ENCODE measurements at regions not wholly inside any gene's neighbourhood (a gene's known extent, or its start where the extent isn't known, plus 50 kb on each side); places are given as distances from the start of the nearest gene placed in this dataset.
A peak's percentile ranks its signal among the peaks of the same experiment; 100 is the strongest.

GRCh38 chr5:122256388-122256787 is 55.6 kb upstream of the SNCAIP start:
- Mint-ChIP-seq H3K4me3 (no peak overlapping the region), H3K9me3 (peaks cover 57% of the 10 kb centered on the region), H3K27me3 (ENCODE audit: low read depth) (peaks cover 4% of the 10 kb centered on the region), H3K4me1 (no peaks in the 10 kb centered on the region), H3K27ac (no peak overlapping the region), H3K36me3 (ENCODE audit: low read depth) (peaks cover 16% of the 10 kb centered on the region)
- no peak for TF ChIP-seq CTCF (IDR thresholded peaks at IDR 0.05; ENCODE audit: unreplicated experiment in 3 of 3)

- no peaks in the 10 kb centered on the region for H3K4me1 Mint-ChIP-seq
- H3K4me3 Mint-ChIP-seq: no peak overlapping the region
- peaks cover 54% of the 10 kb centered on the region for H3K9me3 Mint-ChIP-seq
- peaks cover 16% of the 10 kb centered on the region for H3K36me3 Mint-ChIP-seq (ENCODE audit: low read depth)
- peaks cover 4% of the 10 kb centered on the region for H3K27me3 Mint-ChIP-seq (ENCODE audit: low read depth)
- no peak overlapping the region for H3K27ac Mint-ChIP-seq
- no peak for TF ChIP-seq CTCF (IDR thresholded peaks at IDR 0.05; ENCODE audit: unreplicated experiment in 3 of 3)
Measured at GRCh38 chr5:122257000-122257399, 55.0 kb upstream of the SNCAIP start.

DNA sequence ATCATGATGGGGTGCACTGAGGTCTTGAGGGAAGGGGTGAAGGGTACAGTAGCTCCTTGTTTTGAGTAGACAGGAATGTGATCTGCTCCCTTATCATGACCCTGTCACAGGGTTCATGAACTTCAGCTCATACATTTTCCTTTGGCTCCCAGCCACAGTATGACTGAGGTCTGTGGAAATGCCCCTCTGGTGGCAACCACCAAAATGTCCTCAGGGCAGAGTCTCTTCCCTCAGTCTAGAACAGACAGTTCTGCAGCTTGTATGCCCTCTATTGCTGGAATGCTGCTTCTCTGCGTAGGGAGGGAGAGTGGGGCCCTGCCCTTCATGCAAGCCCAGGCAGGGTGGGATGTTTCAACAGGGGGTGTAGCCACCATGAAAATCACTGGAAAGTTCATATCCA is 53.8 kb upstream of the SNCAIP start:
- peaks cover 50% of the 10 kb centered on the region for H3K9me3 Mint-ChIP-seq
- H3K27ac Mint-ChIP-seq: no peak overlapping the region
- H3K27me3 Mint-ChIP-seq (ENCODE audit: low read depth): peaks cover 4% of the 10 kb centered on the region
- H3K4me3 Mint-ChIP-seq: no peak overlapping the region
- no peak for TF ChIP-seq CTCF (IDR thresholded peaks at IDR 0.05; ENCODE audit: unreplicated experiment in 3 of 3)
- H3K36me3 Mint-ChIP-seq (ENCODE audit: low read depth): peaks cover 16% of the 10 kb centered on the region
- H3K4me1 Mint-ChIP-seq: no peaks in the 10 kb centered on the region

DNA sequence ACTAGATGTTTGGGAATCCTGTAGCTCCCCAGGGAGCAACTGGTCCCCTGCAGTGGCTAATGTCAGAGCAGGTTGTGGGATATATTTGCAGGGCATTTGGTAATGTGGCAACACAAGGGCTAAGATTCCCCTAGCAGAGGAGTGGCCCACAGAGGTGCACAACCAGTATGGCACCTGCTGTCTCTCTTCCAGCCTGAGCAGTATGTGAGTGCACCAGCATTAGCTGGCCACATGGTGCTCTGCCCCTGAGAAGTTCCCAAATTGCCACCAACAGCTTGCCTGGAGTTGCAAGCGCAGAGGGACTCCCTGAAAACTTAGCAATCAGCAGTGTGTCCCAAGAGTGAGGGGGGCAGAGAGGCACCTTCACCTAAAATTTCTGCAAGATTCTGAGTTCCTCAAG is 53.2 kb upstream of the SNCAIP start:
- peaks cover 16% of the 10 kb centered on the region for H3K36me3 Mint-ChIP-seq (ENCODE audit: low read depth)
- no peak overlapping the region for H3K27ac Mint-ChIP-seq
- peaks cover 4% of the 10 kb centered on the region for H3K4me1 Mint-ChIP-seq
- no peak for TF ChIP-seq CTCF (IDR thresholded peaks at IDR 0.05; ENCODE audit: unreplicated experiment in 3 of 3)
- H3K27me3 Mint-ChIP-seq (ENCODE audit: low read depth): peaks cover 4% of the 10 kb centered on the region
- H3K4me3 Mint-ChIP-seq: no peak overlapping the region
- H3K9me3 Mint-ChIP-seq: peaks cover 45% of the 10 kb centered on the region

GRCh38 chr5:122259995-122260394 is 52.0 kb upstream of the SNCAIP start:
- peaks cover 4% of the 10 kb centered on the region for H3K27me3 Mint-ChIP-seq (ENCODE audit: low read depth)
- no peak overlapping the region for H3K27ac Mint-ChIP-seq
- no peak for TF ChIP-seq CTCF (IDR thresholded peaks at IDR 0.05; ENCODE audit: unreplicated experiment in 3 of 3)
- H3K36me3 Mint-ChIP-seq (ENCODE audit: low read depth): peaks cover 11% of the 10 kb centered on the region
- H3K4me3 Mint-ChIP-seq: no peak overlapping the region
- peaks cover 4% of the 10 kb centered on the region for H3K4me1 Mint-ChIP-seq
- H3K9me3 Mint-ChIP-seq: peaks cover 34% of the 10 kb centered on the region

DNA sequence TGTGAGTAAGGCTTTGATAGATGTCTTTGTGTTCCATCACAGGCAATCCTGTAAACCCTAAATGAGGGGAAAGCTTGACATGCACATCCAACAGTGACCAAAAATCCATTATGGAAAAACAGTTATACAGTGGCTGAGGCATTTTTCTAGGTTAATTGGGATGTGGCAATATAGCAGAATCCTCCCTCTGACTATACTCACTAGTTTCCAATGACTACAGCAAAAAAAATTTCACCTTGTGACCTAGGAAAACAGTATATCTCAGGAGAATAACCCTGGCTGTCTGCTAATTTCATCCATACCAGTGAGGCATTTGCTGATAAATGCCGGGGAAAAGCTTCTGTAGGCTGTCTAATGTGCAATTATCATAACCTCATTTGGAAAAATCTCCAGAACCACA is 49.9 kb upstream of the SNCAIP start:
- no peak overlapping the region for H3K4me3 Mint-ChIP-seq
- peaks cover 12% of the 10 kb centered on the region for H3K4me1 Mint-ChIP-seq
- no peak for TF ChIP-seq CTCF (IDR thresholded peaks at IDR 0.05; ENCODE audit: unreplicated experiment in 3 of 3)
- H3K27me3 Mint-ChIP-seq (ENCODE audit: low read depth): no peaks in the 10 kb centered on the region
- H3K36me3 Mint-ChIP-seq (ENCODE audit: low read depth): peaks cover 3% of the 10 kb centered on the region
- peak overlapping the region in 2 of 3 experiments; percentile 5 to 24 for H3K27ac Mint-ChIP-seq
- peaks cover 15% of the 10 kb centered on the region for H3K9me3 Mint-ChIP-seq
